ENCODE measurements at regions not wholly inside any gene's neighbourhood (a gene's known extent, or its start where the extent isn't known, plus 50 kb on each side); places are given as distances from the start of the nearest gene placed in this dataset.

- no peak for DNase-seq (ENCODE audit: low spot score)
These were observed 226.7 kb upstream of the MCTP2 start for GRCh38 chr15:94004697-94005096.

GRCh38 chr15:94002041-94002440 lies 229.3 kb upstream of the MCTP2 start:
- DNase-seq (ENCODE audit: low spot score), result no peak

- no peak for DNase-seq (ENCODE audit: low spot score)
These were observed 230.0 kb upstream of the MCTP2 start for GRCh38 chr15:94001255-94001801.

- DNase-seq (ENCODE audit: low spot score), result no peak
These were observed 230.8 kb upstream of the MCTP2 start for GRCh38 chr15:94000606-94001005.

- DNase-seq (ENCODE audit: low spot score), result peak; percentile 31
These were observed 234.2 kb upstream of the MCTP2 start for GRCh38 chr15:93997071-93997658.

- no peak for DNase-seq (ENCODE audit: low spot score)
These were observed 241.8 kb upstream of the MCTP2 start for GRCh38 chr15:93989440-93989998.

- no peak for DNase-seq (ENCODE audit: low spot score)
These were observed 244.3 kb upstream of the MCTP2 start for GRCh38 chr15:93987068-93987467.

- DNase-seq (ENCODE audit: low spot score), result no peak
These were observed 244.9 kb upstream of the MCTP2 start for GRCh38 chr15:93986400-93986984.

- DNase-seq (ENCODE audit: low spot score), result no peak
These were observed 245.4 kb upstream of the MCTP2 start for GRCh38 chr15:93985925-93986324.

- no peak for DNase-seq (ENCODE audit: low spot score)
These were observed 246.2 kb upstream of the MCTP2 start for GRCh38 chr15:93985176-93985575.

- no peak for DNase-seq (ENCODE audit: low spot score)
These were observed 247.8 kb upstream of the MCTP2 start for GRCh38 chr15:93983526-93983925.

- DNase-seq (ENCODE audit: low spot score), result no peak
These were observed 249.1 kb upstream of the MCTP2 start for GRCh38 chr15:93982226-93982727.

- DNase-seq (ENCODE audit: low spot score), result no peak
These were observed 249.7 kb upstream of the MCTP2 start for GRCh38 chr15:93981706-93982105.

- no peak for DNase-seq (ENCODE audit: low spot score)
These were observed 251.0 kb upstream of the MCTP2 start for GRCh38 chr15:93980261-93980911.

GRCh38 chr15:93974804-93975481 lies 256.4 kb upstream of the MCTP2 start:
- DNase-seq (ENCODE audit: low spot score), result peak; percentile 80

GRCh38 chr15:93973287-93973686 lies 258.1 kb upstream of the MCTP2 start:
- DNase-seq (ENCODE audit: low spot score), result no peak

GRCh38 chr15:93968773-93969172 lies 262.6 kb upstream of the MCTP2 start:
- DNase-seq (ENCODE audit: low spot score), result no peak

- DNase-seq (ENCODE audit: low spot score), result no peak
These were observed 266.0 kb upstream of the MCTP2 start for GRCh38 chr15:93965304-93965908.

GRCh38 chr15:93954985-93955571 lies 276.3 kb upstream of the MCTP2 start:
- no peak for DNase-seq (ENCODE audit: low spot score)

GRCh38 chr15:93948726-93949125 lies 282.6 kb upstream of the MCTP2 start:
- DNase-seq (ENCODE audit: low spot score), result no peak

- no peak for DNase-seq (ENCODE audit: low spot score)
These were observed 287.8 kb upstream of the MCTP2 start for GRCh38 chr15:93943586-93943985.
